ENCODE measurements at regions not wholly inside any gene's neighbourhood (a gene's known extent, or its start where the extent isn't known, plus 50 kb on each side); places are given as distances from the start of the nearest gene placed in this dataset.

- no peaks in the 10 kb centered on the region; the same call in 1 of the 2 replicates for H3K9me3 ChIP-seq
- H3K79me2 ChIP-seq (ENCODE audit: insufficient read depth), result no peaks in the 10 kb centered on the region
- no peaks in the 10 kb centered on the region for H4K20me1 ChIP-seq (ENCODE audit: insufficient read depth)
- H3K4me1 ChIP-seq (ENCODE audit: control insufficient read depth in 1 of 2, insufficient read depth in 2 of 2, low read depth in 1 of 2, low read length in 1 of 2), result no peaks in the 10 kb centered on the region; a peak in 1 of 4 replicates
- no peak overlapping the region for H3K27ac ChIP-seq (ENCODE audit: low read depth in 2 of 2, low read length in 1 of 2)
- no peaks in the 10 kb centered on the region for H3K27me3 ChIP-seq (ENCODE audit: insufficient read depth)
- no peak overlapping the region for H3K9ac ChIP-seq
- no peaks in the 10 kb centered on the region for H3F3A ChIP-seq (replicated peaks; ENCODE audit: insufficient read depth)
- H3K36me3 ChIP-seq (replicated peaks in 1 of 2; ENCODE audit: control insufficient read depth in 1 of 2, insufficient read depth in 2 of 2, low read length in 1 of 2), result no peaks in the 10 kb centered on the region
- no peaks in the 10 kb centered on the region for H3K9me2 ChIP-seq
- CTCF ChIA-PET, result no interaction called here
- no peak overlapping the region for H2AFZ ChIP-seq (ENCODE audit: low read depth)
- H3K4me2 ChIP-seq, result no peak overlapping the region
- WGBS (ENCODE audit: low lambda C conversion rate), result 89% methylated on average over 2 of the region's 2 CpGs
- no peak for TF ChIP-seq GATA2 (CRISPR knock-in tag; IDR thresholded peaks at IDR 0.05)
- TF ChIP-seq MAX (IDR thresholded peaks at IDR 0.05; ENCODE audit: low read depth), result no peak
- no peak overlapping the region for H3K4me3 ChIP-seq (ENCODE audit: low read depth in 2 of 2, low read length in 1 of 2)
- no peak for DNase-seq
- POLR2A ChIA-PET, result no interaction called here
Observed at GRCh38 chr2:184314829-184315228, 283.5 kb upstream of the ZNF804A start.

GRCh38 chr2:184316921-184317320 is 281.4 kb upstream of the ZNF804A start:
- Histone ChIP-seq H3K4me2 (no peak overlapping the region), H3K9ac (no peak overlapping the region), H3K9me2 (no peaks in the 10 kb centered on the region; the same call in 1 of the 2 replicates), H3K4me1 (ENCODE audit: control insufficient read depth in 1 of 2, insufficient read depth in 2 of 2, low read depth in 1 of 2, low read length in 1 of 2) (no peaks in the 10 kb centered on the region; a peak in 1 of 4 replicates), H2AFZ (ENCODE audit: low read depth) (no peak overlapping the region), H3K4me3 (ENCODE audit: low read depth in 2 of 2, low read length in 1 of 2) (no peak overlapping the region), H3K27ac (ENCODE audit: low read depth in 2 of 2, low read length in 1 of 2) (no peak overlapping the region), H3K79me2 (ENCODE audit: insufficient read depth) (no peaks in the 10 kb centered on the region), H3K9me3 (no peaks in the 10 kb centered on the region; the same call in 1 of the 2 replicates), H3K36me3 (replicated peaks in 1 of 2; ENCODE audit: control insufficient read depth in 1 of 2, insufficient read depth in 2 of 2, low read length in 1 of 2) (no peaks in the 10 kb centered on the region), H3K27me3 (ENCODE audit: insufficient read depth) (no peaks in the 10 kb centered on the region), H3F3A (replicated peaks; ENCODE audit: insufficient read depth) (no peaks in the 10 kb centered on the region), H4K20me1 (ENCODE audit: insufficient read depth) (no peaks in the 10 kb centered on the region)
- WGBS (ENCODE audit: low lambda C conversion rate), result 33% methylated on average over 2 of the region's 2 CpGs
- ChIA-PET CTCF (interaction anchor here (0.7 kb wide), 1 partner anchor 1123 kb away, joined by 3 read pairs; no protein-coding TSS in a partner anchor), POLR2A (no interaction called here)
- TF ChIP-seq GATA2 (CRISPR knock-in tag; IDR thresholded peaks at IDR 0.05) (no peak), RCOR1 (IDR thresholded peaks at IDR 0.05; ENCODE audit: low read length) (no peak), RAD21 (IDR thresholded peaks at IDR 0.05; ENCODE audit: low read length) (no peak), CHD2 (IDR thresholded peaks at IDR 0.05; ENCODE audit: low read length, partially characterized antibody) (no peak), ZBTB33 (IDR thresholded peaks at IDR 0.05; ENCODE audit: borderline replicate concordance, low read depth) (no peak), POLR2AphosphoS5 (IDR thresholded peaks at IDR 0.05; ENCODE audit: low read depth, low read length) (no peak), NRF1 (IDR thresholded peaks at IDR 0.05; ENCODE audit: low read depth, low read length) (no peak), MAX (IDR thresholded peaks at IDR 0.05; ENCODE audit: low read depth) (no peak)
- DNase-seq, result no peak

GRCh38 chr2:184322615-184323014 is 275.7 kb upstream of the ZNF804A start:
- no peak overlapping the region for H2AFZ ChIP-seq (ENCODE audit: low read depth)
- 77% methylated on average over 3 of the region's 3 CpGs for WGBS (ENCODE audit: low lambda C conversion rate)
- ChIA-PET CTCF (no interaction called here), POLR2A (no interaction called here)
- H3F3A ChIP-seq (replicated peaks; ENCODE audit: insufficient read depth), result no peaks in the 10 kb centered on the region
- no peaks in the 10 kb centered on the region for H3K4me1 ChIP-seq (ENCODE audit: control insufficient read depth in 1 of 2, insufficient read depth in 2 of 2, low read depth in 1 of 2, low read length in 1 of 2)
- H3K9me3 ChIP-seq, result no peaks in the 10 kb centered on the region; the same call in 1 of the 2 replicates
- H3K9ac ChIP-seq, result no peak overlapping the region
- no peaks in the 10 kb centered on the region for H4K20me1 ChIP-seq (ENCODE audit: insufficient read depth)
- no peaks in the 10 kb centered on the region for H3K36me3 ChIP-seq (replicated peaks in 1 of 2; ENCODE audit: control insufficient read depth in 1 of 2, insufficient read depth in 2 of 2, low read length in 1 of 2)
- no peaks in the 10 kb centered on the region for H3K27me3 ChIP-seq (ENCODE audit: insufficient read depth)
- DNase-seq, result no peak
- no peak overlapping the region for H3K27ac ChIP-seq (ENCODE audit: low read depth in 2 of 2, low read length in 1 of 2)
- no peak overlapping the region for H3K4me2 ChIP-seq
- no peak overlapping the region for H3K4me3 ChIP-seq (ENCODE audit: low read depth in 2 of 2, low read length in 1 of 2)
- H3K9me2 ChIP-seq, result no peaks in the 10 kb centered on the region; the same call in 1 of the 2 replicates
- no peaks in the 10 kb centered on the region for H3K79me2 ChIP-seq (ENCODE audit: insufficient read depth)
- TF ChIP-seq YY1 (IDR thresholded peaks at IDR 0.05; ENCODE audit: low read depth), result no peak
- no peak for TF ChIP-seq REST (IDR thresholded peaks at IDR 0.05; ENCODE audit: low read depth, low read length)
- no peak for TF ChIP-seq FOSL2 (IDR thresholded peaks at IDR 0.05; ENCODE audit: borderline replicate concordance, low read depth)
- no peak for TF ChIP-seq NFIC (IDR thresholded peaks at IDR 0.05; ENCODE audit: borderline replicate concordance)
- no peak for TF ChIP-seq USF2 (IDR thresholded peaks at IDR 0.05; ENCODE audit: borderline replicate concordance, low read depth, low read length)
- TF ChIP-seq SIN3A (IDR thresholded peaks at IDR 0.05; ENCODE audit: borderline replicate concordance, low read depth, low read length), result no peak
- TF ChIP-seq NRF1 (IDR thresholded peaks at IDR 0.05; ENCODE audit: low read depth, low read length), result no peak
- no peak for TF ChIP-seq TAF1 (IDR thresholded peaks at IDR 0.05; ENCODE audit: borderline replicate concordance, low read depth, low read length)

All from SK-N-SH (cell line).